CD1c-positive myeloid dendritic cell (primary cell): ENCODE measurements at regions not wholly inside any gene's neighbourhood (a gene's known extent, or its start where the extent isn't known, plus 50 kb on each side); places are given as distances from the start of the nearest gene placed in this dataset.
A peak's percentile ranks its signal among the peaks of the same experiment; 100 is the strongest.
"Not testable (repeated sequence)": the region's sequence is repeated elsewhere in the genome, so short reads cannot be mapped to it uniquely, and the experiment has no call there.

Experiments used
- DNase-seq: peaks from one replicate; pipeline ENCODE4 v3.0.0-alpha.2; 2016; ENCODE audit errors: extremely low spot score

- no peak for DNase-seq
Measured at GRCh38 chrX:7389576-7389975, 241.6 kb upstream of the PUDP start.

GRCh38 chrX:7385131-7385530 is 237.2 kb upstream of the PUDP start:
- no peak for DNase-seq

GRCh38 chrX:7378406-7378805 is 230.5 kb upstream of the PUDP start:
- DNase-seq, result no peak

GRCh38 chrX:7372825-7373525 is 225.0 kb upstream of the PUDP start:
- peak; percentile 1 for DNase-seq

GRCh38 chrX:7362111-7362510 is 214.2 kb upstream of the PUDP start:
- DNase-seq, result no peak

- no peak for DNase-seq
Measured at GRCh38 chrX:7351926-7352325, 204.0 kb upstream of the PUDP start.

- no peak for DNase-seq
Measured at GRCh38 chrX:7347465-7347864, 199.5 kb upstream of the PUDP start.

GRCh38 chrX:7346021-7346420 is 198.1 kb upstream of the PUDP start:
- DNase-seq, result no peak

- no peak for DNase-seq
Measured at GRCh38 chrX:7343181-7343580, 195.2 kb upstream of the PUDP start.

GRCh38 chrX:7335816-7336362 is 187.9 kb upstream of the PUDP start:
- DNase-seq, result not testable (repeated sequence)

- DNase-seq, result no peak
Measured at GRCh38 chrX:7334253-7334935, 186.4 kb upstream of the PUDP start.

GRCh38 chrX:7330971-7331746 is 183.2 kb upstream of the PUDP start:
- no peak for DNase-seq

- DNase-seq, result no peak
Measured at GRCh38 chrX:7330556-7330955, 182.6 kb upstream of the PUDP start.

- no peak for DNase-seq
Measured at GRCh38 chrX:7318661-7319060, 170.7 kb upstream of the PUDP start.

- DNase-seq, result no peak
Measured at GRCh38 chrX:7318241-7318640, 170.3 kb upstream of the PUDP start.

- no peak for DNase-seq
Measured at GRCh38 chrX:7316887-7317286, 168.9 kb upstream of the PUDP start.

- DNase-seq, result no peak
Measured at GRCh38 chrX:7316280-7316679, 168.3 kb upstream of the PUDP start.

- DNase-seq, result no peak
Measured at GRCh38 chrX:7314425-7314824, 166.5 kb upstream of the PUDP start.

- no peak for DNase-seq
Measured at GRCh38 chrX:7307720-7308119, 159.8 kb upstream of the PUDP start.

GRCh38 chrX:7294483-7294882 is 146.5 kb upstream of the PUDP start:
- no peak for DNase-seq

GRCh38 chrX:7286168-7286837 is 138.3 kb upstream of the PUDP start:
- no peak for DNase-seq

GRCh38 chrX:7285765-7286164 is 137.8 kb upstream of the PUDP start:
- no peak for DNase-seq
